Endothelial cell of umbilical vein (primary cell): ENCODE measurements at regions not wholly inside any gene's neighbourhood (a gene's known extent, or its start where the extent isn't known, plus 50 kb on each side); places are given as distances from the start of the nearest gene placed in this dataset.

Source experiments
- BruUV-seq: library from RNA; stranded (reverse); fragments of 400-500 nt; replicated peaks from 2 replicates; lab custom pipeline; 2021; lab: Mats Ljungman, UMichigan
- CTCF ChIA-PET: fragments of 300-600, 350-600 bp; sonication (Branson Sonifier 250); formaldehyde crosslinking; loops from one replicate; lab custom pipeline; 2021; ENCODE audit warnings: antibody characterized with exemption, inconsistent platforms; lab: Charles Lee
- POLR2A ChIA-PET: fragments of 300-600, 350-600 bp; sonication (Branson Sonifier 250); formaldehyde crosslinking; loops from one replicate; lab custom pipeline; 2021; ENCODE audit warnings: antibody characterized with exemption, inconsistent platforms; lab: Charles Lee
- DNase-seq: peaks from one replicate; pipeline ENCODE4 v3.0.0-alpha.2; 2011; ENCODE audit warnings: low read depth, low spot score
- FAIRE-seq: peaks from 2 replicates; lab custom pipeline; 2011; peaks lifted over from hg19 to GRCh38; lab: Jason Lieb, UNC
- H2AFZ ChIP-seq: 2 replicates; pipeline ENCODE4 v1.6.0; 2012; ENCODE audit warnings: low read depth, low read length, control low read depth, inconsistent platforms
- H3K27ac ChIP-seq: 2 replicates; pipeline ENCODE4 v1.5.1; 2011; ENCODE audit warnings: low read depth, mild to moderate bottlenecking, control low read depth, low read length, moderate library complexity; ENCODE audit not compliant: insufficient read depth
- H3K27me3 ChIP-seq, 2 experiments: 2 replicates each; pipeline versions ENCODE4 v1.6.0 to v1.6.1; 2011; ENCODE audit warnings: low read length in 2 of 2, mixed read lengths in 1 of 2; ENCODE audit not compliant: control insufficient read depth in 2 of 2, insufficient read depth in 2 of 2
- H3K36me3 ChIP-seq, 2 experiments: 2 replicates in 1 of 2; 3 replicates in 1 of 2; pipeline ENCODE4 v1.5.1; 2011; ENCODE audit warnings: low read length in 2 of 2, mild to moderate bottlenecking in 1 of 2, moderate library complexity in 1 of 2; ENCODE audit not compliant: control insufficient read depth in 2 of 2, insufficient read depth in 2 of 2; ENCODE audit errors: extremely low read depth in 1 of 2
- H3K4me1 ChIP-seq: 3 replicates; pipeline ENCODE4 v1.5.1; 2011; ENCODE audit warnings: mild to moderate bottlenecking, low read length; ENCODE audit not compliant: control insufficient read depth, insufficient read depth; ENCODE audit errors: extremely low read depth
- H3K4me2 ChIP-seq: 2 replicates; pipeline ENCODE4 v1.6.1; 2011; ENCODE audit warnings: low read length, control low read depth, mixed read lengths; ENCODE audit not compliant: insufficient read depth
- H3K4me3 ChIP-seq, 3 experiments: fragments of 200-600 bp in 1 of 3; sonication (generic), shearing (Covaris generic) in 1 of 3; replicated peaks in 1 of 3; 2 replicates each; pipeline ENCODE4 v1.5.1; 2011 to 2016; ENCODE audit warnings: control low read depth in 3 of 3, low read length in 3 of 3, mild to moderate bottlenecking in 2 of 3, inconsistent platforms in 1 of 3, low read depth in 1 of 3, moderate library complexity in 1 of 3; ENCODE audit not compliant: insufficient read depth in 1 of 3
- H3K79me2 ChIP-seq: 2 replicates; pipeline ENCODE4 v1.6.0; 2012; ENCODE audit warnings: low read length, inconsistent platforms; ENCODE audit not compliant: control insufficient read depth, insufficient read depth
- H3K9ac ChIP-seq: replicated peaks from 2 replicates; pipeline ENCODE3; 2011; ENCODE audit warnings: low read length, control low read depth; ENCODE audit not compliant: insufficient read depth; ENCODE audit errors: extremely low read depth
- H3K9me1 ChIP-seq: replicated peaks from 3 replicates; pipeline ENCODE4 v1.6.0; 2011; ENCODE audit warnings: mild to moderate bottlenecking, low read length; ENCODE audit not compliant: control insufficient read depth, insufficient read depth; ENCODE audit errors: extremely low read depth
- H3K9me3 ChIP-seq: replicated peaks from 2 replicates; pipeline ENCODE4 v1.5.1; 2012; ENCODE audit warnings: low read length, inconsistent platforms; ENCODE audit not compliant: control insufficient read depth, insufficient read depth
- H4K20me1 ChIP-seq: replicated peaks from 2 replicates; pipeline ENCODE3; 2011; ENCODE audit warnings: mild to moderate bottlenecking, low read length; ENCODE audit not compliant: control insufficient read depth, insufficient read depth; ENCODE audit errors: extremely low read depth
- EZH2 ChIP-seq: IDR thresholded peaks from 2 replicates; pipeline ENCODE4 v1.6.1; 2012; ENCODE audit warnings: borderline replicate concordance, low read depth, mild to moderate bottlenecking, moderate library complexity, low read length, inconsistent platforms; ENCODE audit not compliant: severe bottlenecking
- FOS ChIP-seq: IDR thresholded peaks from 2 replicates; pipeline ENCODE4 v1.6.1; 2011; ENCODE audit warnings: mild to moderate bottlenecking, low read length, moderate library complexity, borderline replicate concordance; ENCODE audit not compliant: insufficient read depth
- GATA2 ChIP-seq: IDR thresholded peaks from 2 replicates; pipeline ENCODE4 v1.7.0; 2011; ENCODE audit warnings: low read depth, mild to moderate bottlenecking, moderate library complexity, mixed read lengths, low read length; ENCODE audit not compliant: insufficient read length, insufficient read depth
- JUN ChIP-seq: IDR thresholded peaks from 2 replicates; pipeline ENCODE4 v1.6.1; 2011; ENCODE audit warnings: borderline replicate concordance, low read depth; ENCODE audit not compliant: insufficient read length, insufficient read depth
- MYC ChIP-seq: IDR thresholded peaks from one replicate; pipeline ENCODE4 v1.6.1; 2011; ENCODE audit warnings: mild to moderate bottlenecking, low read depth, low read length
- POLR2A ChIP-seq: IDR thresholded peaks from 2 replicates; pipeline ENCODE4 v1.6.1; 2012; ENCODE audit warnings: low read depth, mild to moderate bottlenecking, control low read depth, low read length
- POLR2AphosphoS5 ChIP-seq: IDR thresholded peaks from 2 replicates; pipeline ENCODE4 v1.6.1; 2012; ENCODE audit warnings: low read depth, mild to moderate bottlenecking, control low read depth, low read length, moderate library complexity; ENCODE audit not compliant: insufficient read depth
- dilution Hi-C: fragments of 300-500 bp; cut with MboI; formaldehyde crosslinking; loops from one replicate; pipeline ENCODE4 v1.15.0; 2019; ENCODE audit warnings: low sequenced_read_pairs; ENCODE audit not compliant: extremely low pct_ligation_motif_present
- intact Hi-C: fragments of 100-400 bp; cut with micrococcal nuclease; formaldehyde crosslinking; loops from one replicate; pipeline ENCODE4 v1.10.0; 2022
- TF ChIP-seq, protein P1 (sequence below): IDR thresholded peaks from 2 replicates; pipeline ENCODE4 v1.6.1; 2011; ENCODE audit not compliant: insufficient read depth, insufficient read length
- TF ChIP-seq, protein P2 (sequence below), 2 donors: IDR thresholded peaks; 1 replicate in 1 of 2; 2 replicates in 1 of 2; pipeline ENCODE4 v1.5.1; 2011; ENCODE audit warnings: low read length in 2 of 2, mild to moderate bottlenecking in 2 of 2, moderate library complexity in 2 of 2, control low read depth in 1 of 2, inconsistent platforms in 1 of 2, low read depth in 1 of 2; ENCODE audit not compliant: insufficient read depth in 1 of 2; ENCODE audit errors: extremely low read depth in 1 of 2

DNA sequence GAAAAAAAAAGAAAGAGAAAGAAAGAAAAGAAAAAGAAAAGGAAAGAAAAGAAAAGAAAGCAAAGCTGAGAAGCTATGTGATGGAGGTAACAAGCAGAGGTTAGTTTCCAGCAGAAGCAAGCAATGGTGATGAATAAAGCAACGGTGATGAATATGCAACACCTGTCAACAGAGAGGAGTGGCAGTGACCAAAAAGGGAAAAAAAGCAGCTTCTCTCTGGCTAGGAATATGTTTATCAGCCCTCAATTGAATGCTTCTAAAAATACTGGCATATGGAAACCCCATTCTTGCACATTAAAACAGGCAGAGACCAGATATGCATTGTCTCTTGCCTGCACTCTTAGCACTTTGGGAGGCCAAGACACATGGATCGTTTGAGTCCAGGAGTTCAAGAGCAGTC, 100.9 kb downstream of the GJA1 start:
- CTCF ChIA-PET, result interaction anchor here (1.0 to 1.1 kb wide), 2 partner anchors 12 to 498 kb away, joined by 3 read pairs; no protein-coding TSS in a partner anchor
- H4K20me1 ChIP-seq, result no peaks in the 10 kb centered on the region
- BruUV-seq, result no TSS peak
- POLR2A ChIA-PET, result no interaction called here
- no peak overlapping the region for H3K9ac ChIP-seq
- dilution Hi-C loops, result no loop called here
- no peaks in the 10 kb centered on the region for H3K9me1 ChIP-seq
- DNase-seq, result no peak
- H3K4me1 ChIP-seq, result no peaks in the 10 kb centered on the region
- intact Hi-C loops, result no loop called here
- no peak for FAIRE-seq
- no peak overlapping the region for H3K4me2 ChIP-seq
- H3K36me3 ChIP-seq, result no peaks in the 10 kb centered on the region
- no peaks in the 10 kb centered on the region for H3K9me3 ChIP-seq
- H3K27ac ChIP-seq, result no peak overlapping the region
- no peak overlapping the region for H3K4me3 ChIP-seq
- TF ChIP-seq POLR2AphosphoS5, result no peak
- TF ChIP-seq FOS, result no peak
- TF ChIP-seq POLR2A, result no peak
- no peak for TF ChIP-seq EZH2
- TF ChIP-seq GATA2, result no peak
- TF ChIP-seq MYC, result no peak
- TF ChIP-seq, protein P1, sequence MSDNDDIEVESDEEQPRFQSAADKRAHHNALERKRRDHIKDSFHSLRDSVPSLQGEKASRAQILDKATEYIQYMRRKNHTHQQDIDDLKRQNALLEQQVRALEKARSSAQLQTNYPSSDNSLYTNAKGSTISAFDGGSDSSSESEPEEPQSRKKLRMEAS, result no peak
- TF ChIP-seq JUN, result no peak
- TF ChIP-seq, protein P2, sequence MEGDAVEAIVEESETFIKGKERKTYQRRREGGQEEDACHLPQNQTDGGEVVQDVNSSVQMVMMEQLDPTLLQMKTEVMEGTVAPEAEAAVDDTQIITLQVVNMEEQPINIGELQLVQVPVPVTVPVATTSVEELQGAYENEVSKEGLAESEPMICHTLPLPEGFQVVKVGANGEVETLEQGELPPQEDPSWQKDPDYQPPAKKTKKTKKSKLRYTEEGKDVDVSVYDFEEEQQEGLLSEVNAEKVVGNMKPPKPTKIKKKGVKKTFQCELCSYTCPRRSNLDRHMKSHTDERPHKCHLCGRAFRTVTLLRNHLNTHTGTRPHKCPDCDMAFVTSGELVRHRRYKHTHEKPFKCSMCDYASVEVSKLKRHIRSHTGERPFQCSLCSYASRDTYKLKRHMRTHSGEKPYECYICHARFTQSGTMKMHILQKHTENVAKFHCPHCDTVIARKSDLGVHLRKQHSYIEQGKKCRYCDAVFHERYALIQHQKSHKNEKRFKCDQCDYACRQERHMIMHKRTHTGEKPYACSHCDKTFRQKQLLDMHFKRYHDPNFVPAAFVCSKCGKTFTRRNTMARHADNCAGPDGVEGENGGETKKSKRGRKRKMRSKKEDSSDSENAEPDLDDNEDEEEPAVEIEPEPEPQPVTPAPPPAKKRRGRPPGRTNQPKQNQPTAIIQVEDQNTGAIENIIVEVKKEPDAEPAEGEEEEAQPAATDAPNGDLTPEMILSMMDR (IDR thresholded peaks at IDR 0.05; ENCODE audit: extremely low read depth in 1 of 2, insufficient read depth in 1 of 2, low read depth in 1 of 2, low read length in 2 of 2), result no peak
- no peaks in the 10 kb centered on the region for H3K27me3 ChIP-seq
- no peak overlapping the region for H2AFZ ChIP-seq
- no peaks in the 10 kb centered on the region for H3K79me2 ChIP-seq
